ENCODE measurements at regions not wholly inside any gene's neighbourhood (a gene's known extent, or its start where the extent isn't known, plus 50 kb on each side); places are given as distances from the start of the nearest gene placed in this dataset.
"Not testable (repeated sequence)": the region's sequence is repeated elsewhere in the genome, so short reads cannot be mapped to it uniquely, and the experiment has no call there.

DNA sequence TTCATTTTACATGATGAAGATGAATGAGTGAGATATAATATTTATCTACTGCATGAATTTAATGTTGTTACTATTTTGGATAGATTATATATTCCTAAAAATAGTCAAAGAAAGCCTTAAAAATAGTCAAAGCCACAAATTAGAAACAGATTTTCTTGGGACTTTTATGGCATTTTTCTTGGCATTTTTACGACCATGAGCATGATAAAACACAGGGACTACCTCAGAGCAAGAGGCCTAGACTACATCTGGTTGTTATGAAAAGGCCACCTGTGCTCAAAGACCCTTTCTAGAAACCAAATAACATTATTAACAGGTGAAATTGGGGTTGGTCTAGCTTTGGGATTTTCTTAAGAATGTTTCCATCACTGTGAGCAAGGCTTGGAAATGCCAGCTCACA, 281.0 kb downstream of the OXSM start:
- DNase-seq (ENCODE audit: low spot score) = no peak

DNA sequence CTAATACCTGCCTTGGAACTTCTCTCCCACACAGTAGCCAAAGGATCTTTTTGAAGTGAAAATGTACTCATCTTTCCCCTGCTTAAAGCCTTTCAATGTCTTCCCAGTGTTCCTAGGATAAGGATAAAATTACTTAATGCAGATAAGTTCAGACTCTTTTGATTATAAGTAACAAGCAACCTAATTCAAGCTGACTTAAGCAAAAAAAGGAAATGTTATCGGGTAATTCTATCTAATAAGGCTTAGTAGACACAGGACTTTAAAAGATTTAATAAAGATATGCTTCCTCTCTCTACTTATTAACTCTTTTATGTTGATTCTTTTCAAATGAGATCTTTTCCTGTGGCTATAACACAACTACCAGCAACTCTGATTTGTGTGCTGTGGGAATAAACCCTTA, 284.2 kb downstream of the OXSM start:
- no peak for DNase-seq (ENCODE audit: low spot score)

DNA sequence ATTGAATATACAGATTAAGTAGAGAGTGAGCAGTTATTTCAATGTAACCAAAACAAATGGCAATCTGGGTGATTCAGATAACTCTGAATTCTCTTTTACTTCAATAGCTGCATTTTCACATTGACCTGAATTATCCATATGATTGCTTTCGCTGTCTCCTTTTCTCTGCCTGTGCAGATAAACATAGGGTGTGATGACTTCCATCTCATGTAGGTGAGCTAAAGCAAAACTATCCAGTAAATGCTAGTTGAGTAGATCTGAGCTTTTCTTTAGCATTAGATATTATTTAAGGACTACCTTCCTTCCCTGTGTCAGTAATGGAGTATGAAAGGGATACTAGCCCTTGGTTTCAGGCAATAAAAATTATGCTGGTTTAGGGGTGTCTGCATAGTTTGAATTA, 288.6 kb downstream of the OXSM start:
- no peak for DNase-seq (ENCODE audit: low spot score)

DNA sequence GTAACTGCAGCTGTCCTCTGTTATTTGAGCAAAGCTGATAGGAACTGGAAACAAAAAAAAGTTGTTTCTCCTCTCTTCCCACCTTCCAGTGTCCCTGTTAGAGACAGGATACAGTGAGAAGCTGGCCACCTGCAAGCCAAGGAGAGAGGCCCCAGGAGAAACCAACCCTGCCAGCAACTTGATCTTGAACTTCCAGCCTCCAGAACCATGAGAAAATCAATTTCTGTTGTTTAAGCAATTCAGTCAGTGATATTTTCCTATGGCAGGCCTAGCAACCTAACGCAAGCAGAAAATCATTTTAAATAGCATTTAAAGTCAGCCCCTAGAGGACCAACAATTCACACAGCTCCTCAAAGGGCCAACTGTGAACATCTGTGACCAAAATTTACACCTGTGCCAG, 291.3 kb downstream of the OXSM start:
- DNase-seq (ENCODE audit: low spot score) = no peak

DNA sequence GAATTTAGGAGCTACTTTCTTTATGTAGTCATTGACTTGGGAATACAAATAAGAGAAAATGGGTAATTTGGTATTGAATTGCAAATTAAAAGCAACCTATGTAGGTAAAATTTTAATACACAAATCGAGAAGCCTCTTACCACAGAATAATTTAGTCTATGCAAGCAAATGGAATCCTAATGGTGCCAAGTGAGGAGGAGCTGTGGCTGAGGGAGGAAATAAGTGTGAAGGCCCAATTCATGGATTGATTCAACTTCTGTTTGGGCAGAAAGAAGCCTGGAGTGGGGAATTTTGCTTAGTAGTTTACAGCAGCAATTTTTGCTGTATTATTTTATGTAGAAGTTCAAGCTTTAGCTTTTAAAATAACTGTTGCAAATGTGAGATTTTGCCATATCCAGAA, 291.9 kb downstream of the OXSM start:
- DNase-seq (ENCODE audit: low spot score) = no peak

DNA sequence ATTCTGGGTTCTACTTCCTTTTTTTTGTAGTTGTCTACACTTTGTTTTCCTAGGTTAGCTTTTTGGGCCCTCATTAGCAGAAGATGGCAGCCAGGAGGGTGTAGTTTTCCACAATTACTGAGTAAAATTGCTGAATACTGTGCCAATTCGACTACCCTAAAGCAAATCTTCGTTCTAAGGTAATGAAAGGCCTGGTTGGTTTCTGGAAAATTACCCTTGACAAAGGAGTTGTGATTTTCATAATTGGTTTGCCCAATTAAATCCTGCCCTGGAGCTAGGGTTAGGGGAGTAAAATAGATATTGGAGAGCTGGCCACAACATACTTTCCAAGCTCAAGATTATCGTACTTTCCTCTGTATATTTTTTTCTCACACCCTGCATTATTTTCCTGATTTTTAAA, 293.0 kb downstream of the OXSM start:
- no peak for DNase-seq (ENCODE audit: low spot score)

DNA sequence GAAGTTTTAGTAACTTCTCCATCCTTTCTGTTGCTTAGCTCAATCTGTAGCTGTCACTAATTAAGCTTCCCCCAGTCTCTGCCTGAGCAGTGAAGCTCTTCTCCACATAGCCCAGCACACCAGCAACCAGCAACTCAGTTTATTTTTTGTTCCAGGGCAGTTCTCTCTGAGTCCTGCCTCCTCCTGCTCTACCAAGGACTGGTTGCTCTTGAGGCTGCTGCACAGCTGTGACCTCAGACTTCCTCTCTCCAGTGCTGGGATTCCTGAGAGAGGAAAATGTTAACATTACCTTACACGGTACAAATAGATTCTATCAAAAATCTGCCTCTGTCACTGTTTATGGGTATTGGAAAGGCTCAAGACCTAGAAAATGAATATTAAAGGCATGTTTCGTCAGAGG, 294.7 kb downstream of the OXSM start:
- no peak for DNase-seq (ENCODE audit: low spot score)

DNA sequence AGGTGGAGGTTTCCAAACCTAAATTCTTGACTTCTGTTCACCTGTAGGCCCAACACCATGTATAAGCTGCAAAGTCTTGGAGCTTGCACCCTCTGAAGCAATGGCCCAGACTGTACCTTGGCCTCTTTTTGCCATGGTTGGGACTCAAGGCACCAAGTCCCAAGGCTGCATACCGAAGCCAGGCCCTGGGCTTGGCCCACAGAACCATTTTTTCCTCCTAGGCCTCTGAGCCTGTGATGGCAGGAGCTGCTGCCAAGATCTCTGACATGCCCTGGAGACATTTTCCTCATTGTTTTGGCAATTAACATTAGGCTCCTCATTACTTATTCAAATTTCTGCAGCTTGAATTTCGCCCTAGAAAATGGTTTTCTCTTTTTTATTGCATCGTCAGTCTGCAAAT, 297.9 kb downstream of the OXSM start:
- no peak for DNase-seq (ENCODE audit: low spot score)

DNA sequence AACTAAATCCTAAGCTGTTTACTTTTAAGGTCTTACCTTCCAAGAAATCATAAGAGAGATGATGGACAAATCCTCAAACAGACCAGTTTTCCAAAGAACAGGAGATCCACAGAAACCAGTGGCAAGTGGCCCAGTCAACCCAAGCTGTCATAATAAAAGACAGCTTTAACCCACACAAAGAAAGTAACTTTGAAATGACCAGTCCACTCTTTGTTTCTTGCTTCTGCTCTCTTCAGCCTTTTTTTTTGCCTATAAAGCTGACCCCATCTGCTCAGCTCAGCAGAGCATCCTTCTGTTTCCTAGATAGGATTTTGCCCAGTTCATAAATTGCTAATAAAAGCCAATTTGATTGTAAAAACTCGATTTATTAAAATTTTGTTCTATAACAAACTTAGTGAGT, 299.4 kb downstream of the OXSM start:
- DNase-seq (ENCODE audit: low spot score) = no peak

DNA sequence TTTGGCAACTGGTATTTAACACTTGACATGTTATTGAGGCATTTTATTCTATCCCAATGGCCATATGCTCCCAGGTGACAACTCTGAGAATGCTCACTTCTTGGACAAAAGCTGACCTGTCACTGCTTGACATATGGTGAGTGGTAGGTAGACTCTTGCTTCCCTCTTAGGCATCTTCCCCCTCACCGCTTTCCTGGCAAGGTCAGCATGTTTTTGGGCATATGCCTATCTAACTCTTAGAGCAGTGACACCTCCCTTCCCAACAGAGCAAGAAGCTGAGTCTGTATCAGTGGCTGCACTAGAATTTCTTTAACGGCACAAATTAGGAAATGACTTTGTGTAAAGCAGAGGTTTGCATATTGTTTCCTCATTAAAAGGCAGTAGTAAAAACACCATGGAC, 300.7 kb downstream of the OXSM start:
- DNase-seq (ENCODE audit: low spot score) = no peak

DNA sequence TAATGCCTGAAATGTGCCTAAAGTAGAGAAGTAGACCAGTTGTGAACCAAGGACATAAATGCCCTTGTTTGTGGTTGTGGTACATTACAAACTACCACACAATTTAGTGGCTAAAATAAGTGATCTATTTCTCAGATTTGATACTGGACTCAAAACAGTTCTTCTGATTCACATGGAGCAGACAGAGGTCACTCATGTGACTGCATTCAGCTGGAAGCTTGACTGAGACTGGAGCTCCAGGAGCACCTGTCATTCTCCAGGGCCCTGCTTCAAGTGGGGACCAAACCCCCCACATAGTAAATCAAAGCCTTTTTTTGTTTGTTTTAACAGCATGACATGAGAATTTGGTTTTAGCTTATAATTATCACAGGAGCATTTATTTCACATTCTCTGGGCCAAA, 301.2 kb downstream of the OXSM start:
- DNase-seq (ENCODE audit: low spot score) = no peak

DNA sequence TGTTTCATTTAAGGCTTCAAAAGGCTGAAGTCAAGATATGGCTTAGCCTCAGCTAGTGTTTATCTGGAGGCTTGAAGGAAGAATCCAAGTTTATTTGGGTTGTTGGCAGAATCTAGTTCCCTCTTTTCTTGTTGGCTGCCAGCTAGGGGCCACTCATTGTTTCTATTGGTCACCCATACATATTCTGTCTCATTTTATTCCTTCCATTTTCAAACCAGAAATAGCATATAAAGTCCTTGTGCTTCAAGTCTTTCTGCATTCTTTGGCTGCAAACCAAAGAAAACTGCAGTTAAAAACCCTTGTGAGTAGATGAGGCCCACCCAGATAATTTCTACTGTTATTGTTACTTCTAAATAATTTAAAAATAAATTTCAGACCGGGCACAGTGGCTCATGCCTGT, 301.7 kb downstream of the OXSM start:
- no peak for DNase-seq (ENCODE audit: low spot score)

DNA sequence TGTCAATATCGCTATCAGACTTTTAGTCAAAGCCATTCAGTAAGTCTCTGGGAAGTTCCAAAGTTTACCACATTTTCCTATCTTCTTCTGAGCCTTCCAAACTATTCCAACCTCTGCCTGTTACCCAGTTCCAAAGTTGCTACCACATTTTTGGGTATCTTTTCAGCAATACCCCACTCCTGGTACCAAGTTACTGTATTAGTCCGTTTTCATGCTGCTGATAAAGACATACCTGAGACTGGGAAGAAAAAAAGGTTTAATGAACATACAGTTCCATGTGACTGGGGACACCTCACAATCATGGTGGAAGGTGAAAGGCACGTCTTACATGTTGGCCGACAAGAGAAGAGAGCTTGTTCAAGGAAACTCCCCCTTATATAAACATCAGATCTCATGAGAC, 307.2 kb downstream of the OXSM start:
- not testable (repeated sequence) for DNase-seq (ENCODE audit: low spot score)

DNA sequence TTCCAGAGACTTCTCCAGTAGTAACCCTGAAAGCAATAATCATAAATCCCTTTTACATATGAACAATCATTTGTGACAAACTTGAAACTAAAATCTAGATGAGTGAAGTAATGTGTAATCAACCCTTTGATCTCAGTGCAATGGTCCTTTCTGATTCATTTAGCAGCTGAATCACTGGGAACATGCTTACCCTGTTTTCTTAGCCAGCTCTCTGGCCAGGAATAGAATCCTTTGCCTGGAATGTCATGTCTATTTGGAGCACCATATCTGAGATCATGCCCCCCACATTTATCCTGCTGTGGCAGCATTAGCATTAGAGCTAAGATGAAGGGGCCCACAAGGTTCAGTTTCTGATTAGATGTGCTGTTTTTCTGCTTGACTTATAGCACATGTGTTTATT, 309.8 kb downstream of the OXSM start:
- no peak for DNase-seq (ENCODE audit: low spot score)

DNA sequence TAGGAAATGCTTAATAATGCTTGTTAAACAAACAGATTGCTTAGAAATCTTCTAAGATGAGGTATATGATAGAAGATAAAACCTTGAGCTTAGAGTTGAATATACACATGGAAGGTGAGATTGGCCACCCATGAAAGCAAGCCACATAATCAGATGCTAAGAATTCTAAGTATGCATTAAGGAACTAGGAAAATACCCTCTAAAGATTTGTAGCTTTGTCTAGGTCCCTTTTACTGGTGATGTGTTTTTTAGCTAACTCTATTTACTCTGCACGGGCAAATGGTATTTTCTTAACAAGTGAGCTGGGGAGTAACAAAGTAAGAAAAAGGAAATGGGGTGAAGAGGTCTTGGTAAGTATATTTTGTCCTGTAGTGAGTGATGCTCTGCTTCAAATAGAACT, 310.3 kb downstream of the OXSM start:
- DNase-seq (ENCODE audit: low spot score) = no peak

DNA sequence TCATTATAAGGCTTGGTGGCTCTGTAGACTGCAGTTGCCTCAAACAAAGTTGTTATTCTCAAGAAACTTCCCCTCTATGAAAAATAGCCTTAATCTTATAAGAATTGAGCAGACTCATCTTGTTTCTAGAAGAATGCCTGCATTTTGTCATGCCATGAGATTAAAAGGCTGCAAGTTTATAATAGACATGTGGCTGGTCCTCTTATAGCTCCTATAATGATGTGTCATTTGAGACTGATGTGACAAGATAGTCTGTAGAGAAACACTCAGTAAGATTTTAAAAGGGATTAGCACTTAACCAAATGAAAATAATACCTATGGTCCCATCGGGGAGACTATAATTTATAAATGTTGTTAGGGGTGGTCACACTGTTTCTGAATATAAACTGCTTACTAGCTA, 312.5 kb downstream of the OXSM start:
- DNase-seq (ENCODE audit: low spot score) = no peak

DNA sequence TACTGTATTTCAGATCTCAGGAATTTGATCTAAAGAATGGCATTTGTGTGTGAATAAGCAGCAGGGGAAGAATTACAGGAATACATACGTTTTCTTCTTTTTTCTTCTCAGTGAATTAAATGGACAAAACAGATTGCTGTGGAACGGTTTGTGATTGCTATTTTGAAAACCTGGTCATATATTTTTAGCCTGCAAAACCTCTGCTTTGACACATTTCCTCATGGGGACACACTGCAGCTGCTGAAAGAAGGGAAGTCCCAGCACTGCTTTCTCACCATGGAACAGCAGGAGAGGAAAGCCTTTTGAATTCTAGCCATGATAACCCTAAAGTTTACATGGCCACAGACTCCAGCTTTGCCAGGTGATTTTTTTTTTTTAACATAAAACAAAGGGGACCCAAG, 315.0 kb downstream of the OXSM start:
- no peak for DNase-seq (ENCODE audit: low spot score)

DNA sequence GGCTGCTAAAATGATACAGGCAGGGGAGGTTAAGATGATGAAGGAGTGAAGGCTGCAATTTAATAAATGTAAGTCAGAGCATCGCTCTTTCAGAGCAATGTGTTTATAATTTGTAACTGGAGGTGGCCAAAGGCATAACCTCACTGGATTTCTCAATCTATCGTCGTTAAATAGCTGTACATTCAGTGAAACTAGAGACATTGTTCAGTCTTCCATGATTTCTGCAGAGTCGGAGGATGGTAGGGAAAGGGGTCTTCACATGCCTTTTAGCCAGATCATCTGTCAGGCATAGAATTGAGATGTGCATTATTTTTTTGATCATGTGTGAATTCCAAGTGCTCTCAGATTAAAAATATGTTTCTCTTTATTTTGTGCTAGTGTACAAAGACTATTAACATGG, 315.4 kb downstream of the OXSM start:
- no peak for DNase-seq (ENCODE audit: low spot score)

DNA sequence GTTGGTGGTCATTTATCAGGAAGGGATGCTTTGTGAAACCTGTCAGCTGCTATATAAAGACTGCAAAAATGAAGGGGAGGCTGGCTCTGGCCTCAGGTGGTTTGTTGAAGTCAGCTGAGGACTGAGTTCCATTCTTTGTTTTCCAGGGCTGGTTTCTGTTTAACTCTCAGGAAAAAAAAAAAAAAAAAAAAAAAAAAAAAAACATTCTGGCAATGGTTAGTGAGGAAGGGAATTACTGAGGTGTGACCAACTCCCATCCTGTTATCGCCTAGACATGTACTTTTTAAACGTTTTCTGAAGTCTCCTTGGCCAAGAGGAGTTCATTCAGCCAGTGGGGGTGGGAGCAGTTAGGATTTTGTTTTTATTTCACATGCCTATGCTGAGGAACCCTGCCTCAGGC, 316.3 kb downstream of the OXSM start:
- DNase-seq (ENCODE audit: low spot score) = no peak

DNA sequence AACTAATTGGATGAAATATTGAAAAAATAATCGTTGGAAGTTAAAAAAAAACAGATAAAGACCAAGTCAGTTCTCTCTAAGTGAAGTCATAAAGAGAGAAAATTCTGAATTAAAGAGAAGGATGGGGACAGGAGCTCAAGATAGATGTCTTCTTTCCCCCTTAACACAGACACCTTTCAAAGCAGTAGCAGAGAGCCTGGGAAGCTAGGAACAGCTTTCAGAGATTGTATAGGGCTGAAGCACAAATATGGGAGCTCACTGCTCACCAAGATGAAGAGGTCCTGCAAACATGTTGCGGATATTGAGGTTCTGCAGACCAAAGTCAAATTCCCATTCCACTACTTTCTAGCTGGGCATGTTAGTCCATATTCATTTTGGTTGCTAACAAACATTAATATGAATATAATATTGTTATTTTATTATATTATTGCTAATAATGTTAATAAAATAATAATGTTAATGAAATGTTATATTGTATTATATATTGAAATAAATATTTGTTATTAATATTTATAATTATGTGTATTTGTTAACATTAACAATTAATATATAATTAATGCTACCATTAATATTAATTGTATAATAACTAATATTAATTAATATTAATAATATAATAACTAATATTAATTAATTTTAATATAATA, 319.1 kb downstream of the OXSM start:
- no peak for DNase-seq (ENCODE audit: low spot score)

DNA sequence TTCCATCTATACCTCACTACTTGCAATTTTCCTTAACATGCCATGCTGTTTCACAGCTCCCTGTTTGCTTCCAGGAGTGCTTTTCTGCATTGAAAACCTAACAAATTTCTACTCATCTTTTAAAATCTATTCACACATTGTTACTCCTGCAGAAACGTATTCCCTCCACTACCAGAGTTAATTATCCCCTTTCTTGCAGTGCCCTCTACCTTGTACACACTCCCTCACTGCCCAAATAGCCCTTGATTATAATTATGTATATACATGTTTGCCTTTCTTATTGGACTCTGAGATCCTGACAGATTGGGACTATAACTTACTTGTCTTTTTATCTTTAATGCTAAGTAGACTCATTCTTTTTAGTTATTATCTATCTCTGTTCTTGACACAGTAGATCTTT, 325.0 kb downstream of the OXSM start:
- DNase-seq (ENCODE audit: low spot score) = no peak

DNA sequence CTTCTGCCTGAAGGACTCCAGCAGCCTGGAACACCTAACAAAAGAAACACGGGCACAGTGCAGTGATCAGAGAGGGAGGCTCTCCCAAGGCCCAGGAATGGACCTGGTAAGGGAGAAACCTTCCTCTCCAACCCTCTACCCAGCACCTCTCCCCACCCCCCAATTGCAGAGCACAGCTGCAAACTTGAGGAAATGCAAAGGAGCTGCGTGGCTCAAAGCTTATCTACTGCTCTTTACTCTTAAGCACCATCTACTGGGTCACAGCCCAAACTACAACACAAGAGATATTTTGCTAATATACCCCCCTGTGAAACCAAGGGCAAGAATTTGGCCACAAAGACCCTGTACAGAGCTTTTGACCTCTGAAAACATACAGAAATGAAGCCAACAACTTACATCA, 328.3 kb downstream of the OXSM start:
- DNase-seq (ENCODE audit: low spot score) = no peak

DNA sequence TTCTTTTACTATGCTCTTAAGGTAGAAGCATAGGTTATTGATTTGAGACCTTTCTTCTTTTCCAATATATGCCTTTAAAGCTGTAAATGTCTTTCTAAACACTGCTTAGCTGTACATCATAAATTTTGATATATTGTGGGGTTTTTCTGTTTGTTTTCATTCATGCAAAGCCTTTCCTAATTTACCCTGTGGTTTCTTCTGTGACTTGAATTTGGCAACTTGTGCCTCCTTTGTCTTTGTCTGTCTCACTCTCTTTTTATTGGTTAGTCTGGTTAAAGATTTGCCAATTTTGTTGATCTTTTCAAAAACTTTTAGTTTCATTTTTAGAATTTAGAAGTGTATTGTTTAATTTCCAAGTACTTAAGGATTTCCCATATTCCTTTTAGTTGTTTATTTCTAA, 343.1 kb downstream of the OXSM start:
- no peak for DNase-seq (ENCODE audit: low spot score)

DNA sequence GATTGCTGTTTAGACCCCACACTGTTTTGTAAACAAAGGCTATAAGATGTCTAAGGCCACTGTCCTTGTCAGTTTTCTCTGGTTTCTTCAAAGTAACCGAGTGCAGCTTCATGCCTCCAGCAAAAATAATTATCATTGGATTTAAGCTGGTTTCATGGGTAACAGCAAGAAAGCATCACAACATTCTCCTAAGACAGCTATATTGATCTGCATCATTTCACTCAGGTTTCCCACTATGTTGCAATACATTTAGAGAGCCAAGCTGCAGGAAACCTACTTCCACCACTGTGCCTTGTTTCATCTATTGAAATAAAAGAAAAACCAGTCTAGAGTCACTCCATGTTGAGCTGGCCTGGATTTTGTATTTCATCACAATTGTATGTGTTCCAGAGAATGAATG, 351.4 kb downstream of the OXSM start:
- DNase-seq (ENCODE audit: low spot score) = no peak

DNA sequence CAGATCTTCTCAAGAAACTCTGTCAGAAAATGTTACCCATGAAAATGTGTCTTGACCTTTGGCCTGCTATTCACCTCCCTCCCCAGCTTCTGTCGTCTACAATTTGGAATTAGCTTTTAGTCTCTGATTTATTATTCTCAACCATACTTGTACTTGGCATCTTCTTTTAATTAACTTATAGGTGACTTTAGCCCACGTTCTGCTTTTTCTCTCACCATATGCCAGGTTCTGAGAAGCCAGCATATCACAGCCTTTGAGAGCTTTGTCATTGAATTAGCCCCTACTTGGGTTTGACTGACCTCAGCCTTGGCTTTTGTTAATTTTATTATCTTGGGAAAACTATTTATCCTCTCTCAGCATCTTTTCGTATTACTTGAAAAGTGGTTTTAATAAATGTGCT, 355.9 kb downstream of the OXSM start:
- DNase-seq (ENCODE audit: low spot score) = no peak
